K562 (cell line): ENCODE measurements at regions not wholly inside any gene's neighbourhood (a gene's known extent, or its start where the extent isn't known, plus 50 kb on each side); places are given as distances from the start of the nearest gene placed in this dataset.
A peak's percentile ranks its signal among the peaks of the same experiment; 100 is the strongest.

Experiments
- ATAC-seq: fragments of 200-7000 bp; cut with Tn5 transposase; 3 replicates; pipeline ENCODE4 v1.9.1; 2020; ENCODE audit warnings: moderate library complexity
- BruUV-seq: library from RNA; stranded (reverse); fragments of 400-500 nt; replicated peaks from 2 replicates; lab custom pipeline; 2021; lab: Mats Ljungman, UMichigan
- CTCF ChIA-PET: fragments of 300-600 bp; formaldehyde crosslinking; extraction: SDS; loops from one replicate; lab custom pipeline; 2021; ENCODE audit warnings: low intra/inter-chr PET ratio; lab: Yijun Ruan, JAX
- POLR2A ChIA-PET: fragments of 300-600, 350-650 bp; sonication (Branson Sonifier 250); formaldehyde crosslinking; extraction: SDS; loops from one replicate; lab custom pipeline; 2021; ENCODE audit warnings: antibody characterized with exemption, inconsistent platforms; lab: Yijun Ruan, JAX
- DNase-seq, 4 experiments: peaks; one replicate each; pipeline versions ENCODE4 v3.0.0 to v3.0.0-alpha.2; 2011 to 2018; ENCODE audit warnings: low spot score in 3 of 4, mixed read lengths in 3 of 4; ENCODE audit errors: extremely low read depth in 1 of 4
- FAIRE-seq: peaks from 2 replicates; lab custom pipeline; 2011; peaks lifted over from hg19 to GRCh38; lab: Jason Lieb, UNC
- H2AFZ ChIP-seq: 2 replicates; pipeline ENCODE4 v1.6.0; 2011; ENCODE audit warnings: low read depth, low read length, control low read depth, inconsistent platforms
- H3K27ac ChIP-seq: fragments of 200-600 bp; 3 replicates; pipeline ENCODE4 v1.8.0; 2011; ENCODE audit warnings: low read depth, mild to moderate bottlenecking, control low read depth, inconsistent platforms, low read length, moderate library complexity, mixed read lengths; ENCODE audit errors: extremely low read depth
- H3K27me3 ChIP-seq, 2 experiments: fragments of 300-600 bp in 1 of 2; 2 replicates in 1 of 2; 3 replicates in 1 of 2; pipeline versions ENCODE4 v1.6.0 to v1.8.0; 2011; ENCODE audit warnings: inconsistent platforms in 2 of 2, low read length in 2 of 2, mild to moderate bottlenecking in 1 of 2, mixed read lengths in 1 of 2, moderate library complexity in 1 of 2; ENCODE audit not compliant: control insufficient read depth in 2 of 2, insufficient read depth in 2 of 2
- H3K36me3 ChIP-seq: fragments of 300-600 bp; 3 replicates; pipeline ENCODE4 v1.8.0; 2011; ENCODE audit warnings: mild to moderate bottlenecking, low read length, inconsistent platforms; ENCODE audit not compliant: control insufficient read depth, insufficient read depth
- H3K4me1 ChIP-seq, 2 experiments: fragments of 200-600 bp in 1 of 2; replicated peaks in 1 of 2; 2 replicates in 1 of 2; 3 replicates in 1 of 2; pipeline versions ENCODE4 v1.5.1 to v1.8.0; 2011; ENCODE audit warnings: inconsistent platforms in 2 of 2, low read length in 2 of 2, mild to moderate bottlenecking in 1 of 2, mixed read lengths in 1 of 2, moderate library complexity in 1 of 2; ENCODE audit not compliant: control insufficient read depth in 2 of 2, insufficient read depth in 2 of 2
- H3K4me2 ChIP-seq: 2 replicates; pipeline ENCODE4 v1.6.1; 2011; ENCODE audit warnings: low read length, control low read depth, inconsistent platforms, mixed read lengths; ENCODE audit not compliant: insufficient read depth
- H3K4me3 ChIP-seq: fragments of 200-600 bp; sonication (generic), shearing (Covaris generic); 2 replicates; pipeline ENCODE4 v1.5.1; 2016; ENCODE audit warnings: control low read depth, inconsistent platforms
- H3K79me2 ChIP-seq: fragments of 200-600 bp; 3 replicates; pipeline ENCODE4 v1.8.0; 2011; ENCODE audit warnings: low read length, inconsistent platforms; ENCODE audit not compliant: control insufficient read depth, insufficient read depth
- H3K9ac ChIP-seq, 2 experiments: 2 replicates each; pipeline versions ENCODE4 v1.6.0 to v1.6.1; 2011; ENCODE audit warnings: low read depth in 2 of 2, low read length in 2 of 2, control low read depth in 1 of 2, inconsistent platforms in 1 of 2, mild to moderate bottlenecking in 1 of 2, mixed read lengths in 1 of 2; ENCODE audit not compliant: insufficient read depth in 1 of 2
- H3K9me1 ChIP-seq: one replicate; pipeline ENCODE4 v1.6.0; 2011; ENCODE audit warnings: inconsistent platforms, mild to moderate bottlenecking, low read length, moderate library complexity; ENCODE audit not compliant: control insufficient read depth, insufficient read depth
- H3K9me3 ChIP-seq: replicated peaks from 2 replicates; pipeline ENCODE4 v1.5.1; 2011; ENCODE audit warnings: low read depth, low read length, inconsistent platforms; ENCODE audit not compliant: control insufficient read depth, insufficient read depth
- H4K20me1 ChIP-seq: replicated peaks from 2 replicates; pipeline ENCODE4 v1.6.1; 2011; ENCODE audit warnings: low read length, inconsistent platforms, mixed read lengths; ENCODE audit not compliant: control insufficient read depth, insufficient read depth
- BRD4 ChIP-seq: fragments of 200-600 bp; sonication (generic); IDR thresholded peaks from 2 replicates; pipeline ENCODE4 v1.6.1; 2017; ENCODE audit warnings: inconsistent platforms
- MEIS2 ChIP-seq: fragments of 450-650 bp; IDR thresholded peaks from 2 replicates; pipeline ENCODE4 v1.6.1; 2014; ENCODE audit warnings: mild to moderate bottlenecking; ENCODE audit not compliant: partially characterized antibody
- MYNN ChIP-seq, 2 experiments: sonication (generic); formaldehyde crosslinking in 1 of 2; IDR thresholded peaks; 2 replicates each; pipeline versions ENCODE4 v1.5.0 to v1.6.1; 2016 to 2020; ENCODE audit warnings: antibody characterized with exemption in 1 of 2, missing genetic modification reagents in 1 of 2
- NFIC ChIP-seq: fragments of 450-650 bp; IDR thresholded peaks from 2 replicates; pipeline ENCODE4 v1.6.1; 2017; ENCODE audit warnings: mild to moderate bottlenecking, inconsistent platforms
- RAD51 ChIP-seq: fragments of 450-650 bp; IDR thresholded peaks from 2 replicates; pipeline ENCODE4 v1.7.1; 2016; ENCODE audit warnings: low read depth, mild to moderate bottlenecking, borderline replicate concordance
- WGBS: fragments of 100-300 bp; shearing (Covaris generic); methylation state at CpG from one replicate; pipeline ENCODE4 v1.1.6; 2016; ENCODE audit warnings: low coverage, mixed read lengths; ENCODE audit not compliant: insufficient coverage; ENCODE audit errors: missing lambda C conversion rate; 5-methylcytosine and 5-hydroxymethylcytosine counted together
- in situ Hi-C: fragments of 300-500 bp; cut with MboI; formaldehyde crosslinking; loops from 4 replicates; pipeline ENCODE4 v1.15.0; 2018; ENCODE audit warnings: inconsistent platforms, mixed read lengths
- intact Hi-C: fragments of 100-400 bp; cut with micrococcal nuclease; formaldehyde crosslinking; loops from 2 replicates; pipeline ENCODE4 v1.14.2; 2022
- TF ChIP-seq, protein P1 (sequence below): fragments of 450-650 bp; IDR thresholded peaks from 2 replicates; pipeline ENCODE4 v1.6.1; 2017; ENCODE audit warnings: antibody characterized with exemption, mild to moderate bottlenecking

DNA sequence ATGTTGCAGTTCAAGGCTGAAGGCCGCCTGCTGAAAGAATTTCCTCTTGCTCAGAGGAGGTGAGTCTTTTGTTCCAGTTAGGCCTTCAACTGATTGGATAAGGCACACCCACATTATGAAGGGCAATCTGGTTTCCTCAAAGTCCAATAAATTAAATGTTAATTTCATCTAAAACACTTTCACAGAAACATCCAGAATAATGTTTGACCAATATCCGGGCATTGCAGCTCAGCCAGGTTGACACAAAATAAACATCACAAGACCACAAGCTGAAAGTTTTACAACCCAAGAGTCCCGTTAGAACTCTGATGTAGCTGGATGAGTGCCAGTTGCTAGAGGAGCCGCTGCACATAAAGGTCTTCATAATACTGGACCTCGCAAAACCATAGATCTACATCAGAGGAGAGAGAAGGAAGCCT, 64.9 kb upstream of the EED start:
- no peak overlapping the region for H3K9ac ChIP-seq
- intact Hi-C loops (loop anchor here (10.0 kb wide), 1 partner anchor 515 kb away; the partner anchor contains the start of gene CREBZF), in situ Hi-C loops (no loop called here)
- BruUV-seq: no TSS peak
- H4K20me1 ChIP-seq: no peaks in the 10 kb centered on the region
- ChIA-PET CTCF (no interaction called here), POLR2A (no interaction called here)
- TF ChIP-seq NFIC (peak; percentile 78), RAD51 (no peak), BRD4 (no peak), MEIS2 (peak; percentile 42), MYNN (IDR thresholded peaks at IDR 0.05) (peak; percentile 55; the same call in 1 of the 2 replicates), MYNN (CRISPR knock-in tag; IDR thresholded peaks at IDR 0.05) (no peak)
- TF ChIP-seq, protein P1, sequence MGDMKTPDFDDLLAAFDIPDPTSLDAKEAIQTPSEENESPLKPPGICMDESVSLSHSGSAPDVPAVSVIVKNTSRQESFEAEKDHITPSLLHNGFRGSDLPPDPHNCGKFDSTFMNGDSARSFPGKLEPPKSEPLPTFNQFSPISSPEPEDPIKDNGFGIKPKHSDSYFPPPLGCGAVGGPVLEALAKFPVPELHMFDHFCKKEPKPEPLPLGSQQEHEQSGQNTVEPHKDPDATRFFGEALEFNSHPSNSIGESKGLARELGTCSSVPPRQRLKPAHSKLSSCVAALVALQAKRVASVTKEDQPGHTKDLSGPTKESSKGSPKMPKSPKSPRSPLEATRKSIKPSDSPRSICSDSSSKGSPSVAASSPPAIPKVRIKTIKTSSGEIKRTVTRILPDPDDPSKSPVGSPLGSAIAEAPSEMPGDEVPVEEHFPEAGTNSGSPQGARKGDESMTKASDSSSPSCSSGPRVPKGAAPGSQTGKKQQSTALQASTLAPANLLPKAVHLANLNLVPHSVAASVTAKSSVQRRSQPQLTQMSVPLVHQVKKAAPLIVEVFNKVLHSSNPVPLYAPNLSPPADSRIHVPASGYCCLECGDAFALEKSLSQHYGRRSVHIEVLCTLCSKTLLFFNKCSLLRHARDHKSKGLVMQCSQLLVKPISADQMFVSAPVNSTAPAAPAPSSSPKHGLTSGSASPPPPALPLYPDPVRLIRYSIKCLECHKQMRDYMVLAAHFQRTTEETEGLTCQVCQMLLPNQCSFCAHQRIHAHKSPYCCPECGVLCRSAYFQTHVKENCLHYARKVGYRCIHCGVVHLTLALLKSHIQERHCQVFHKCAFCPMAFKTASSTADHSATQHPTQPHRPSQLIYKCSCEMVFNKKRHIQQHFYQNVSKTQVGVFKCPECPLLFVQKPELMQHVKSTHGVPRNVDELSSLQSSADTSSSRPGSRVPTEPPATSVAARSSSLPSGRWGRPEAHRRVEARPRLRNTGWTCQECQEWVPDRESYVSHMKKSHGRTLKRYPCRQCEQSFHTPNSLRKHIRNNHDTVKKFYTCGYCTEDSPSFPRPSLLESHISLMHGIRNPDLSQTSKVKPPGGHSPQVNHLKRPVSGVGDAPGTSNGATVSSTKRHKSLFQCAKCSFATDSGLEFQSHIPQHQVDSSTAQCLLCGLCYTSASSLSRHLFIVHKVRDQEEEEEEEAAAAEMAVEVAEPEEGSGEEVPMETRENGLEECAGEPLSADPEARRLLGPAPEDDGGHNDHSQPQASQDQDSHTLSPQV: peak; percentile 64; the same call in 1 of the 2 replicates
- H3K9me3 ChIP-seq: peaks cover 3% of the 10 kb centered on the region; the same call in 1 of the 2 replicates
- H3K9me1 ChIP-seq: no peaks in the 10 kb centered on the region
- peak overlapping the region; percentile 51 for H2AFZ ChIP-seq
- ATAC-seq: no peak
- WGBS: 31% methylated on average over 5 of the region's 5 CpGs
- H3K4me3 ChIP-seq: no peak overlapping the region
- H3K4me1 ChIP-seq: peaks cover 55 to 90% of the 10 kb centered on the region in 2 experiments
- peaks cover under 1% of the 10 kb centered on the region; the same call in 1 of the 3 replicates for H3K79me2 ChIP-seq
- H3K27ac ChIP-seq: peak overlapping the region; percentile 7; the same call in 1 of the 3 replicates
- H3K4me2 ChIP-seq: no peak overlapping the region
- DNase-seq: no peak
- no peaks in the 10 kb centered on the region for H3K27me3 ChIP-seq
- no peak for FAIRE-seq
- no peaks in the 10 kb centered on the region; the same call in 2 of the 3 replicates for H3K36me3 ChIP-seq
